ENCODE measurements at regions not wholly inside any gene's neighbourhood (a gene's known extent, or its start where the extent isn't known, plus 50 kb on each side); places are given as distances from the start of the nearest gene placed in this dataset.

DNA sequence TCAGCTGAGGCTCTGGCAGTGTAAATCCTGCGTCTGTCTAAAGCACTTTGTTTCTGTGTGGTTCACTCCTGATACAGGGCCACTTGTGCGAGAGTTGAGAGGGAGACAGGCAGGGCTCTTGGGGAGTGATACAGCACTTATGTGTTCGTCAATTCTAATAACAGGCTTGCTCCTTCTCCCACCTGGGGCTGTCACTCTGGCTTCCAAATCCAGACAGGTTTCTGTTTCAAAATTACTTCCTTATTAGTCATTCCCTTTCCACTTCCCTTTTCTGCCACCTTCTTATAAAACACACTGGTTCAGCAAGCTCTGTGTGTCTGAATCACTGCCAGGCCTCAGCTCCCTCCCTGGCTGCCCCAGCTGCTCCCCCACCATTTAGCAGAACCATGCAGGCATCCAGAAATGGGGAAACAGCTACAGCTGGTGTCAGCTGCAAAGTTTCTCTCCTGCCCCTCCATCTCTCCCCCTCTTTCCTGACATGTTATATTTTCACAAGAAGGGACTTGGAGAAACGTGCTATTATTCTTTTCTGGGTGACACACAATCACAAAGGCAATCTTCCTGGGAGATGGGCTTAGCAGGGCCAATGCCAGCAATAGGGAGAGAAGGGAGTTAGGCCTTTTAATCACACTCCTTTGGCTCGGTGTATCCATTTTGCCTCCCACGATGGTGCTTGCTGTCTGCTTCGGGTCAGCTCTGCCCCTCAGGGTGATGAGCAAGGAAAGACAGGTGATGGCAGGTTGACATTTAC is 58.4 kb upstream of the ZNRF2 start:
- no peak for DNase-seq (ENCODE audit: low spot score)
- no peaks in the 10 kb centered on the region for H4K20me1 ChIP-seq (ENCODE audit: insufficient read depth, low read length)
- TF ChIP-seq FLYWCH1 (CRISPR knock-in tag; IDR thresholded peaks at IDR 0.05) (no peak), CBFB (CRISPR knock-in tag; IDR thresholded peaks at IDR 0.05) (no peak), U2AF1 (optimal IDR thresholded peaks at IDR 0.05; ENCODE audit: low read depth, low read length) (no peak), NR2C2 (CRISPR knock-in tag; IDR thresholded peaks at IDR 0.05; ENCODE audit: borderline replicate concordance) (no peak), THYN1 (CRISPR knock-in tag; IDR thresholded peaks at IDR 0.05; ENCODE audit: borderline replicate concordance, low read depth) (no peak), BRCA1 (CRISPR knock-in tag; IDR thresholded peaks at IDR 0.05) (no peak), KLF11 (CRISPR knock-in tag; IDR thresholded peaks at IDR 0.05) (no peak), KLF6 (CRISPR knock-in tag; IDR thresholded peaks at IDR 0.05) (no peak)
- TF ChIP-seq, protein P1, sequence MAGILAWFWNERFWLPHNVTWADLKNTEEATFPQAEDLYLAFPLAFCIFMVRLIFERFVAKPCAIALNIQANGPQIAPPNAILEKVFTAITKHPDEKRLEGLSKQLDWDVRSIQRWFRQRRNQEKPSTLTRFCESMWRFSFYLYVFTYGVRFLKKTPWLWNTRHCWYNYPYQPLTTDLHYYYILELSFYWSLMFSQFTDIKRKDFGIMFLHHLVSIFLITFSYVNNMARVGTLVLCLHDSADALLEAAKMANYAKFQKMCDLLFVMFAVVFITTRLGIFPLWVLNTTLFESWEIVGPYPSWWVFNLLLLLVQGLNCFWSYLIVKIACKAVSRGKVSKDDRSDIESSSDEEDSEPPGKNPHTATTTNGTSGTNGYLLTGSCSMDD (CRISPR knock-in tag; IDR thresholded peaks at IDR 0.05) = no peak
- TF ChIP-seq, protein P2, sequence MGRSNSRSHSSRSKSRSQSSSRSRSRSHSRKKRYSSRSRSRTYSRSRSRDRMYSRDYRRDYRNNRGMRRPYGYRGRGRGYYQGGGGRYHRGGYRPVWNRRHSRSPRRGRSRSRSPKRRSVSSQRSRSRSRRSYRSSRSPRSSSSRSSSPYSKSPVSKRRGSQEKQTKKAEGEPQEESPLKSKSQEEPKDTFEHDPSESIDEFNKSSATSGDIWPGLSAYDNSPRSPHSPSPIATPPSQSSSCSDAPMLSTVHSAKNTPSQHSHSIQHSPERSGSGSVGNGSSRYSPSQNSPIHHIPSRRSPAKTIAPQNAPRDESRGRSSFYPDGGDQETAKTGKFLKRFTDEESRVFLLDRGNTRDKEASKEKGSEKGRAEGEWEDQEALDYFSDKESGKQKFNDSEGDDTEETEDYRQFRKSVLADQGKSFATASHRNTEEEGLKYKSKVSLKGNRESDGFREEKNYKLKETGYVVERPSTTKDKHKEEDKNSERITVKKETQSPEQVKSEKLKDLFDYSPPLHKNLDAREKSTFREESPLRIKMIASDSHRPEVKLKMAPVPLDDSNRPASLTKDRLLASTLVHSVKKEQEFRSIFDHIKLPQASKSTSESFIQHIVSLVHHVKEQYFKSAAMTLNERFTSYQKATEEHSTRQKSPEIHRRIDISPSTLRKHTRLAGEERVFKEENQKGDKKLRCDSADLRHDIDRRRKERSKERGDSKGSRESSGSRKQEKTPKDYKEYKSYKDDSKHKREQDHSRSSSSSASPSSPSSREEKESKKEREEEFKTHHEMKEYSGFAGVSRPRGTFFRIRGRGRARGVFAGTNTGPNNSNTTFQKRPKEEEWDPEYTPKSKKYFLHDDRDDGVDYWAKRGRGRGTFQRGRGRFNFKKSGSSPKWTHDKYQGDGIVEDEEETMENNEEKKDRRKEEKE (IDR thresholded peaks at IDR 0.05) = no peak
- TF ChIP-seq, protein P3, sequence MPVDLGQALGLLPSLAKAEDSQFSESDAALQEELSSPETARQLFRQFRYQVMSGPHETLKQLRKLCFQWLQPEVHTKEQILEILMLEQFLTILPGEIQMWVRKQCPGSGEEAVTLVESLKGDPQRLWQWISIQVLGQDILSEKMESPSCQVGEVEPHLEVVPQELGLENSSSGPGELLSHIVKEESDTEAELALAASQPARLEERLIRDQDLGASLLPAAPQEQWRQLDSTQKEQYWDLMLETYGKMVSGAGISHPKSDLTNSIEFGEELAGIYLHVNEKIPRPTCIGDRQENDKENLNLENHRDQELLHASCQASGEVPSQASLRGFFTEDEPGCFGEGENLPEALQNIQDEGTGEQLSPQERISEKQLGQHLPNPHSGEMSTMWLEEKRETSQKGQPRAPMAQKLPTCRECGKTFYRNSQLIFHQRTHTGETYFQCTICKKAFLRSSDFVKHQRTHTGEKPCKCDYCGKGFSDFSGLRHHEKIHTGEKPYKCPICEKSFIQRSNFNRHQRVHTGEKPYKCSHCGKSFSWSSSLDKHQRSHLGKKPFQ (CRISPR knock-in tag; IDR thresholded peaks at IDR 0.05; ENCODE audit: insufficient replicate concordance) = no peak
- TF ChIP-seq, protein P4, sequence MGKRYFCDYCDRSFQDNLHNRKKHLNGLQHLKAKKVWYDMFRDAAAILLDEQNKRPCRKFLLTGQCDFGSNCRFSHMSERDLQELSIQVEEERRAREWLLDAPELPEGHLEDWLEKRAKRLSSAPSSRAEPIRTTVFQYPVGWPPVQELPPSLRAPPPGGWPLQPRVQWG (CRISPR knock-in tag; IDR thresholded peaks at IDR 0.05; ENCODE audit: borderline replicate concordance, low read depth) = no peak
- TF ChIP-seq, protein P5, sequence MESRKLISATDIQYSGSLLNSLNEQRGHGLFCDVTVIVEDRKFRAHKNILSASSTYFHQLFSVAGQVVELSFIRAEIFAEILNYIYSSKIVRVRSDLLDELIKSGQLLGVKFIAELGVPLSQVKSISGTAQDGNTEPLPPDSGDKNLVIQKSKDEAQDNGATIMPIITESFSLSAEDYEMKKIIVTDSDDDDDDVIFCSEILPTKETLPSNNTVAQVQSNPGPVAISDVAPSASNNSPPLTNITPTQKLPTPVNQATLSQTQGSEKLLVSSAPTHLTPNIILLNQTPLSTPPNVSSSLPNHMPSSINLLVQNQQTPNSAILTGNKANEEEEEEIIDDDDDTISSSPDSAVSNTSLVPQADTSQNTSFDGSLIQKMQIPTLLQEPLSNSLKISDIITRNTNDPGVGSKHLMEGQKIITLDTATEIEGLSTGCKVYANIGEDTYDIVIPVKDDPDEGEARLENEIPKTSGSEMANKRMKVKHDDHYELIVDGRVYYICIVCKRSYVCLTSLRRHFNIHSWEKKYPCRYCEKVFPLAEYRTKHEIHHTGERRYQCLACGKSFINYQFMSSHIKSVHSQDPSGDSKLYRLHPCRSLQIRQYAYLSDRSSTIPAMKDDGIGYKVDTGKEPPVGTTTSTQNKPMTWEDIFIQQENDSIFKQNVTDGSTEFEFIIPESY (CRISPR knock-in tag; IDR thresholded peaks at IDR 0.05) = no peak
- ChIA-PET CTCF (ENCODE audit: low intra/inter-chr PET ratio, low total read pairs) (interaction anchor here (0.9 to 2.5 kb wide), 4 partner anchors 50 to 338 kb away, joined by 3 to 24 read pairs (median 5); no protein-coding TSS in a partner anchor), POLR2A (interaction anchor here (1.2 kb wide), 1 partner anchor 29 kb away, joined by 3 read pairs; no protein-coding TSS in a partner anchor)
- 50% methylated on average over 7 of the region's 7 CpGs for WGBS (ENCODE audit: low lambda C conversion rate)
- 0 out of 2 replicates have a peak overlapping the region, but pooled peaks have one; percentile 23 for H3K9ac ChIP-seq (ENCODE audit: insufficient read depth, low read depth, low read length)
- H3K4me3 ChIP-seq (replicated peaks in 1 of 3; ENCODE audit: insufficient read depth in 1 of 3, low read depth in 2 of 3, low read length in 3 of 3) = peak overlapping the region in 1 of 3 experiments; percentile 60; a peak in 2 of 6 replicates
- H3K4me1 ChIP-seq (ENCODE audit: insufficient read depth, low read length) = peaks cover 17% of the 10 kb centered on the region
- FAIRE-seq = no peak
- H3K27ac ChIP-seq (ENCODE audit: extremely low read length, insufficient read depth, low read length) = no peak overlapping the region
- no peaks in the 10 kb centered on the region for H3K79me2 ChIP-seq (ENCODE audit: insufficient read depth, low read length)
- intact Hi-C loops (cut with micrococcal nuclease; ENCODE audit: unreplicated experiment) = loop anchor here (2.0 to 5.0 kb wide), 4 partner anchors 29 to 187 kb away; no protein-coding TSS in a partner anchor
- no peak overlapping the region for H2AFZ ChIP-seq (ENCODE audit: low read length)
- no TSS peak for BruUV-seq (replicated peaks)
- H3K36me3 ChIP-seq (replicated peaks in 1 of 2; ENCODE audit: control insufficient read depth in 1 of 2, insufficient read depth in 2 of 2, low read length in 2 of 2) = no peaks in the 10 kb centered on the region
- in situ Hi-C loops (cut with HindIII; ENCODE audit: extremely low pct_ligation_motif_present, low pct_unique_long_range_greater_than_20kb) = no loop called here
- H3K9me3 ChIP-seq (ENCODE audit: low read length) = no peaks in the 10 kb centered on the region
- H3K27me3 ChIP-seq (ENCODE audit: control insufficient read depth in 1 of 2, insufficient read depth in 2 of 2, low read length in 2 of 2) = no peaks in the 10 kb centered on the region
- H3K4me2 ChIP-seq (ENCODE audit: low read depth, low read length) = peak overlapping the region; percentile 82
- peak; percentile 45; the same call in 2 of the 3 replicates for ATAC-seq

Measured in HepG2 (cell line).